Calu3 (cell line): ENCODE measurements at regions not wholly inside any gene's neighbourhood (a gene's known extent, or its start where the extent isn't known, plus 50 kb on each side); places are given as distances from the start of the nearest gene placed in this dataset.

Source experiments
- BruUV-seq: library from RNA; stranded (reverse); fragments of 400-500 nt; replicated peaks from 2 replicates; lab custom pipeline; 2021; lab: Mats Ljungman, UMichigan
- CTCF ChIA-PET: fragments of 300-600 bp; sonication (Branson Sonifier 250); formaldehyde crosslinking; loops from one replicate; lab custom pipeline; 2022; ENCODE audit warnings: antibody characterized with exemption; lab: Charles Lee
- DNase-seq: peaks from one replicate; pipeline ENCODE4 v3.0.0; 2022
- H3K27ac Mint-ChIP-seq: one replicate; pipeline ENCODE4 v1.8.0; 2022; ENCODE audit warnings: mixed read lengths; ENCODE audit not compliant: unreplicated experiment
- H3K27me3 Mint-ChIP-seq: one replicate; pipeline ENCODE4 v1.8.0; 2022; ENCODE audit warnings: mixed read lengths; ENCODE audit not compliant: unreplicated experiment
- H3K36me3 Mint-ChIP-seq: one replicate; pipeline ENCODE4 v1.8.0; 2022; ENCODE audit warnings: mild to moderate bottlenecking, moderate library complexity, mixed read lengths; ENCODE audit not compliant: insufficient read depth, unreplicated experiment
- H3K4me1 Mint-ChIP-seq: one replicate; pipeline ENCODE4 v1.8.0; 2022; ENCODE audit warnings: mild to moderate bottlenecking, low read depth, mixed read lengths; ENCODE audit not compliant: unreplicated experiment
- H3K4me3 Mint-ChIP-seq: one replicate; pipeline ENCODE4 v1.8.0; 2022; ENCODE audit warnings: mild to moderate bottlenecking, low read depth, moderate library complexity, mixed read lengths; ENCODE audit not compliant: unreplicated experiment
- H3K9me3 Mint-ChIP-seq: one replicate; pipeline ENCODE4 v1.8.0; 2022; ENCODE audit warnings: low read depth, mixed read lengths; ENCODE audit not compliant: unreplicated experiment
- CTCF ChIP-seq: fragments of 200-600 bp; IDR thresholded peaks from one replicate; pipeline ENCODE4 v1.8.0; 2022; ENCODE audit warnings: antibody characterized with exemption; ENCODE audit not compliant: unreplicated experiment
- intact Hi-C: fragments of 100-400 bp; cut with micrococcal nuclease; formaldehyde crosslinking; loops from one replicate; pipeline ENCODE4 v1.10.0; 2022; ENCODE audit not compliant: unreplicated experiment

GRCh38 chr16:74117798-74118197, 178.8 kb upstream of the PSMD7 start:
- H3K27ac Mint-ChIP-seq, result no peak overlapping the region
- H3K4me3 Mint-ChIP-seq, result no peak overlapping the region
- no peaks in the 10 kb centered on the region for H3K36me3 Mint-ChIP-seq
- intact Hi-C loops, result no loop called here
- peaks cover 8% of the 10 kb centered on the region for H3K4me1 Mint-ChIP-seq
- no peaks in the 10 kb centered on the region for H3K9me3 Mint-ChIP-seq
- CTCF ChIA-PET, result interaction anchor here (1.2 kb wide), 1 partner anchor 10 kb away, joined by 3 read pairs; no protein-coding TSS in a partner anchor
- no peak for TF ChIP-seq CTCF
- DNase-seq, result peak; percentile 21
- BruUV-seq, result no TSS peak
- peaks cover 51% of the 10 kb centered on the region for H3K27me3 Mint-ChIP-seq

GRCh38 chr16:74113545-74113944, 183.1 kb upstream of the PSMD7 start:
- no peak overlapping the region for H3K27ac Mint-ChIP-seq
- H3K4me3 Mint-ChIP-seq, result no peak overlapping the region
- peaks cover 10% of the 10 kb centered on the region for H3K4me1 Mint-ChIP-seq
- CTCF ChIA-PET, result no interaction called here
- TF ChIP-seq CTCF, result no peak
- no TSS peak for BruUV-seq
- H3K27me3 Mint-ChIP-seq, result peaks cover 42% of the 10 kb centered on the region
- no peak for DNase-seq
- H3K9me3 Mint-ChIP-seq, result no peaks in the 10 kb centered on the region
- intact Hi-C loops, result no loop called here
- no peaks in the 10 kb centered on the region for H3K36me3 Mint-ChIP-seq

GRCh38 chr16:74111456-74111982, 185.1 kb upstream of the PSMD7 start:
- CTCF ChIA-PET, result no interaction called here
- no peak for DNase-seq
- no peak for TF ChIP-seq CTCF
- H3K9me3 Mint-ChIP-seq, result no peaks in the 10 kb centered on the region
- H3K27me3 Mint-ChIP-seq, result peaks cover 24% of the 10 kb centered on the region
- H3K27ac Mint-ChIP-seq, result no peak overlapping the region
- peaks cover 13% of the 10 kb centered on the region for H3K4me1 Mint-ChIP-seq
- no peaks in the 10 kb centered on the region for H3K36me3 Mint-ChIP-seq
- H3K4me3 Mint-ChIP-seq, result no peak overlapping the region
- intact Hi-C loops, result no loop called here
- no TSS peak for BruUV-seq

GRCh38 chr16:74107795-74108610, 188.6 kb upstream of the PSMD7 start:
- Mint-ChIP-seq H3K27me3 (peaks cover 11% of the 10 kb centered on the region), H3K36me3 (no peaks in the 10 kb centered on the region), H3K9me3 (no peaks in the 10 kb centered on the region), H3K4me3 (peak overlapping the region; percentile 50), H3K4me1 (peaks cover 13% of the 10 kb centered on the region), H3K27ac (no peak overlapping the region)
- peak; percentile 86 for DNase-seq
- intact Hi-C loops, result no loop called here
- peak; percentile 84 for TF ChIP-seq CTCF
- CTCF ChIA-PET, result interaction anchor here (0.6 to 1.6 kb wide), 6 partner anchors 10 to 1823 kb away, joined by 3 to 9 read pairs (median 5); no protein-coding TSS in a partner anchor
- no TSS peak for BruUV-seq
